HepG2 (cell line): ENCODE measurements at regions not wholly inside any gene's neighbourhood (a gene's known extent, or its start where the extent isn't known, plus 50 kb on each side); places are given as distances from the start of the nearest gene placed in this dataset.
A peak's percentile ranks its signal among the peaks of the same experiment; 100 is the strongest.

Experiments used
- ASH2L ChIP-seq: fragments of 300-600, 200-600 bp; sonication (generic); IDR thresholded peaks from 2 replicates; pipeline ENCODE4 v1.7.0; 2017; ENCODE audit warnings: low read depth, mild to moderate bottlenecking, moderate library complexity, mixed read lengths, low read length; ENCODE audit not compliant: insufficient read length
- CBX2 ChIP-seq, 2 experiments: fragments of 200-600 bp in 1 of 2; sonication (generic); formaldehyde crosslinking in 1 of 2; IDR thresholded peaks; 2 replicates each; pipeline versions ENCODE4 v1.7.0 to v1.8.1; 2018 to 2022; ENCODE audit warnings: low read depth in 2 of 2, low read length in 1 of 2, mild to moderate bottlenecking in 1 of 2, missing genetic modification reagents in 1 of 2
- CREB1 ChIP-seq, 2 experiments: fragments of 450-650 bp in 1 of 2; IDR thresholded peaks; 2 replicates each; pipeline ENCODE4 v1.6.1; 2016 to 2017; ENCODE audit warnings: control low read depth in 1 of 2, mild to moderate bottlenecking in 1 of 2, missing compliant biosample characterization in 1 of 2, missing genetic modification characterization in 1 of 2
- ESRRA ChIP-seq: sonication (generic); formaldehyde crosslinking; IDR thresholded peaks from 2 replicates; pipeline ENCODE4 v1.5.1; 2020; ENCODE audit warnings: mild to moderate bottlenecking, low read depth, missing genetic modification reagents
- MED1 ChIP-seq: sonication (generic); formaldehyde crosslinking; IDR thresholded peaks from 2 replicates; pipeline ENCODE4 v1.4.0; 2020; ENCODE audit warnings: missing genetic modification reagents
- MEIS1 ChIP-seq: sonication (generic); formaldehyde crosslinking; IDR thresholded peaks from 2 replicates; pipeline ENCODE4 v1.9.0; 2021; ENCODE audit warnings: mild to moderate bottlenecking, missing genetic modification reagents, moderate library complexity, borderline replicate concordance
- SMAD9 ChIP-seq: sonication (generic); formaldehyde crosslinking; IDR thresholded peaks from 2 replicates; pipeline ENCODE4 v1.5.1; 2020; ENCODE audit warnings: mild to moderate bottlenecking, missing genetic modification reagents
- SMARCE1 ChIP-seq: fragments of 450-650 bp; IDR thresholded peaks from 2 replicates; pipeline ENCODE4 v1.6.1; 2017; ENCODE audit warnings: borderline replicate concordance
- ZNF44 ChIP-seq: sonication (generic); formaldehyde crosslinking; IDR thresholded peaks from 2 replicates; pipeline ENCODE4 v1.5.1; 2020; ENCODE audit warnings: mild to moderate bottlenecking, missing genetic modification reagents
- ZNF547 ChIP-seq: sonication (generic); formaldehyde crosslinking; IDR thresholded peaks from 2 replicates; pipeline ENCODE4 v1.5.1; 2020; ENCODE audit warnings: mild to moderate bottlenecking, missing genetic modification reagents
- ZNF782 ChIP-seq: sonication (generic); formaldehyde crosslinking; IDR thresholded peaks from 2 replicates; pipeline ENCODE4 v1.4.0; 2020; ENCODE audit warnings: missing genetic modification reagents, mild to moderate bottlenecking, borderline replicate concordance
- TF ChIP-seq, protein P1 (sequence below): sonication (generic); formaldehyde crosslinking; IDR thresholded peaks from 2 replicates; pipeline ENCODE4 v1.5.1; 2020; ENCODE audit warnings: mild to moderate bottlenecking, missing genetic modification reagents, borderline replicate concordance
- TF ChIP-seq, protein P2 (sequence below): sonication (generic); formaldehyde crosslinking; IDR thresholded peaks from 2 replicates; pipeline ENCODE4 v1.4.0; 2020; ENCODE audit warnings: low read depth, missing genetic modification reagents
- TF ChIP-seq, protein P3 (sequence below): sonication (generic); formaldehyde crosslinking; IDR thresholded peaks from 2 replicates; pipeline ENCODE4 v1.8.1; 2022; ENCODE audit warnings: low read depth, mild to moderate bottlenecking, missing genetic modification reagents
- TF ChIP-seq, protein P4 (sequence below): sonication (generic); formaldehyde crosslinking; IDR thresholded peaks from 2 replicates; pipeline ENCODE4 v1.4.0; 2020; ENCODE audit warnings: mild to moderate bottlenecking, missing genetic modification reagents, borderline replicate concordance

DNA sequence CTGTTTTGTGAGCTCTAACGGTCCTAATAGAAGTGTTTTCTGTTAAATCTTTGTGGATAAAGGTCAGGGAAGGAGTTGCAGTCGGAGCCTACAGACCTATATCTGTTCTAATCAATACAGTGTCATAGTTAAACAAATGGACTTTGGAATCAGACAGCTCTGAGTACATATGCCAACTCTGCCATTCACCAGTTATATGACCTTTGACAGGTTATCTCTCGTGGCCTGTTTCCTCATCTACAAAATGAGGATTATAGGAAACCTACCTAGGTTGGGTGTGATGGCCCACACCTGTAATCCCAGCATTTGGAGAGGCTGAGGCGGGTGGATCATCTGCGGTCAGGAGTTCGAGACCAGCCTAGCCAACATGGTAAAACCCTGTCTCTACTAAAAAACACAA, 89.7 kb downstream of the MID1IP1 start (continued):
- TF ChIP-seq, protein P1, sequence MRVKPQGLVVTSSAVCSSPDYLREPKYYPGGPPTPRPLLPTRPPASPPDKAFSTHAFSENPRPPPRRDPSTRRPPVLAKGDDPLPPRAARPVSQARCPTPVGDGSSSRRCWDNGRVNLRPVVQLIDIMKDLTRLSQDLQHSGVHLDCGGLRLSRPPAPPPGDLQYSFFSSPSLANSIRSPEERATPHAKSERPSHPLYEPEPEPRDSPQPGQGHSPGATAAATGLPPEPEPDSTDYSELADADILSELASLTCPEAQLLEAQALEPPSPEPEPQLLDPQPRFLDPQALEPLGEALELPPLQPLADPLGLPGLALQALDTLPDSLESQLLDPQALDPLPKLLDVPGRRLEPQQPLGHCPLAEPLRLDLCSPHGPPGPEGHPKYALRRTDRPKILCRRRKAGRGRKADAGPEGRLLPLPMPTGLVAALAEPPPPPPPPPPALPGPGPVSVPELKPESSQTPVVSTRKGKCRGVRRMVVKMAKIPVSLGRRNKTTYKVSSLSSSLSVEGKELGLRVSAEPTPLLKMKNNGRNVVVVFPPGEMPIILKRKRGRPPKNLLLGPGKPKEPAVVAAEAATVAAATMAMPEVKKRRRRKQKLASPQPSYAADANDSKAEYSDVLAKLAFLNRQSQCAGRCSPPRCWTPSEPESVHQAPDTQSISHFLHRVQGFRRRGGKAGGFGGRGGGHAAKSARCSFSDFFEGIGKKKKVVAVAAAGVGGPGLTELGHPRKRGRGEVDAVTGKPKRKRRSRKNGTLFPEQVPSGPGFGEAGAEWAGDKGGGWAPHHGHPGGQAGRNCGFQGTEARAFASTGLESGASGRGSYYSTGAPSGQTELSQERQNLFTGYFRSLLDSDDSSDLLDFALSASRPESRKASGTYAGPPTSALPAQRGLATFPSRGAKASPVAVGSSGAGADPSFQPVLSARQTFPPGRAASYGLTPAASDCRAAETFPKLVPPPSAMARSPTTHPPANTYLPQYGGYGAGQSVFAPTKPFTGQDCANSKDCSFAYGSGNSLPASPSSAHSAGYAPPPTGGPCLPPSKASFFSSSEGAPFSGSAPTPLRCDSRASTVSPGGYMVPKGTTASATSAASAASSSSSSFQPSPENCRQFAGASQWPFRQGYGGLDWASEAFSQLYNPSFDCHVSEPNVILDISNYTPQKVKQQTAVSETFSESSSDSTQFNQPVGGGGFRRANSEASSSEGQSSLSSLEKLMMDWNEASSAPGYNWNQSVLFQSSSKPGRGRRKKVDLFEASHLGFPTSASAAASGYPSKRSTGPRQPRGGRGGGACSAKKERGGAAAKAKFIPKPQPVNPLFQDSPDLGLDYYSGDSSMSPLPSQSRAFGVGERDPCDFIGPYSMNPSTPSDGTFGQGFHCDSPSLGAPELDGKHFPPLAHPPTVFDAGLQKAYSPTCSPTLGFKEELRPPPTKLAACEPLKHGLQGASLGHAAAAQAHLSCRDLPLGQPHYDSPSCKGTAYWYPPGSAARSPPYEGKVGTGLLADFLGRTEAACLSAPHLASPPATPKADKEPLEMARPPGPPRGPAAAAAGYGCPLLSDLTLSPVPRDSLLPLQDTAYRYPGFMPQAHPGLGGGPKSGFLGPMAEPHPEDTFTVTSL (CRISPR knock-in tag) = peak; percentile 85
- TF ChIP-seq MEIS1 (CRISPR knock-in tag) = no peak
- no peak for TF ChIP-seq ZNF547
- TF ChIP-seq CBX2 (IDR thresholded peaks at IDR 0.05; ENCODE audit: low read depth, low read length) = no peak
- no peak for TF ChIP-seq CBX2 (CRISPR knock-in tag; IDR thresholded peaks at IDR 0.05; ENCODE audit: low read depth)
- peak; percentile 55; the same call in 1 of the 2 replicates for TF ChIP-seq MED1
- TF ChIP-seq SMARCE1 = no peak
- TF ChIP-seq SMAD9 (CRISPR knock-in tag) = no peak
- TF ChIP-seq, protein P2, sequence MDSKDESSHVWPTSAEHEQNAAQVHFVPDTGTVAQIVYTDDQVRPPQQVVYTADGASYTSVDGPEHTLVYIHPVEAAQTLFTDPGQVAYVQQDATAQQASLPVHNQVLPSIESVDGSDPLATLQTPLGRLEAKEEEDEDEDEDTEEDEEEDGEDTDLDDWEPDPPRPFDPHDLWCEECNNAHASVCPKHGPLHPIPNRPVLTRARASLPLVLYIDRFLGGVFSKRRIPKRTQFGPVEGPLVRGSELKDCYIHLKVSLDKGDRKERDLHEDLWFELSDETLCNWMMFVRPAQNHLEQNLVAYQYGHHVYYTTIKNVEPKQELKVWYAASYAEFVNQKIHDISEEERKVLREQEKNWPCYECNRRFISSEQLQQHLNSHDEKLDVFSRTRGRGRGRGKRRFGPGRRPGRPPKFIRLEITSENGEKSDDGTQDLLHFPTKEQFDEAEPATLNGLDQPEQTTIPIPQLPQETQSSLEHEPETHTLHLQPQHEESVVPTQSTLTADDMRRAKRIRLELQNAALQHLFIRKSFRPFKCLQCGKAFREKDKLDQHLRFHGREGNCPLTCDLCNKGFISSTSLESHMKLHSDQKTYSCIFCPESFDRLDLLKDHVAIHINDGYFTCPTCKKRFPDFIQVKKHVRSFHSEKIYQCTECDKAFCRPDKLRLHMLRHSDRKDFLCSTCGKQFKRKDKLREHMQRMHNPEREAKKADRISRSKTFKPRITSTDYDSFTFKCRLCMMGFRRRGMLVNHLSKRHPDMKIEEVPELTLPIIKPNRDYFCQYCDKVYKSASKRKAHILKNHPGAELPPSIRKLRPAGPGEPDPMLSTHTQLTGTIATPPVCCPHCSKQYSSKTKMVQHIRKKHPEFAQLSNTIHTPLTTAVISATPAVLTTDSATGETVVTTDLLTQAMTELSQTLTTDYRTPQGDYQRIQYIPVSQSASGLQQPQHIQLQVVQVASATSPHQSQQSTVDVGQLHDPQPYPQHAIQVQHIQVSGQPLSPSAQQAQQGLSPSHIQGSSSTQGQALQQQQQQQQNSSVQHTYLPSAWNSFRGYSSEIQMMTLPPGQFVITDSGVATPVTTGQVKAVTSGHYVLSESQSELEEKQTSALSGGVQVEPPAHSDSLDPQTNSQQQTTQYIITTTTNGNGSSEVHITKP (CRISPR knock-in tag) = no peak
- TF ChIP-seq CREB1 (IDR thresholded peaks at IDR 0.05) = no peak
- TF ChIP-seq CREB1 (CRISPR knock-in tag; IDR thresholded peaks at IDR 0.05) = no peak
- TF ChIP-seq ZNF782 (CRISPR knock-in tag) = no peak
- TF ChIP-seq ESRRA = peak; percentile 58; the same call in 1 of the 2 replicates
- TF ChIP-seq, protein P3, sequence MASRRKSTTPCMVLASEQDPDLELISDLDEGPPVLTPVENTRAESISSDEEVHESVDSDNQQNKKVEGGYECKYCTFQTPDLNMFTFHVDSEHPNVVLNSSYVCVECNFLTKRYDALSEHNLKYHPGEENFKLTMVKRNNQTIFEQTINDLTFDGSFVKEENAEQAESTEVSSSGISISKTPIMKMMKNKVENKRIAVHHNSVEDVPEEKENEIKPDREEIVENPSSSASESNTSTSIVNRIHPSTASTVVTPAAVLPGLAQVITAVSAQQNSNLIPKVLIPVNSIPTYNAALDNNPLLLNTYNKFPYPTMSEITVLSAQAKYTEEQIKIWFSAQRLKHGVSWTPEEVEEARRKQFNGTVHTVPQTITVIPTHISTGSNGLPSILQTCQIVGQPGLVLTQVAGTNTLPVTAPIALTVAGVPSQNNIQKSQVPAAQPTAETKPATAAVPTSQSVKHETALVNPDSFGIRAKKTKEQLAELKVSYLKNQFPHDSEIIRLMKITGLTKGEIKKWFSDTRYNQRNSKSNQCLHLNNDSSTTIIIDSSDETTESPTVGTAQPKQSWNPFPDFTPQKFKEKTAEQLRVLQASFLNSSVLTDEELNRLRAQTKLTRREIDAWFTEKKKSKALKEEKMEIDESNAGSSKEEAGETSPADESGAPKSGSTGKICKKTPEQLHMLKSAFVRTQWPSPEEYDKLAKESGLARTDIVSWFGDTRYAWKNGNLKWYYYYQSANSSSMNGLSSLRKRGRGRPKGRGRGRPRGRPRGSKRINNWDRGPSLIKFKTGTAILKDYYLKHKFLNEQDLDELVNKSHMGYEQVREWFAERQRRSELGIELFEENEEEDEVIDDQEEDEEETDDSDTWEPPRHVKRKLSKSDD = no peak
- TF ChIP-seq, protein P4, sequence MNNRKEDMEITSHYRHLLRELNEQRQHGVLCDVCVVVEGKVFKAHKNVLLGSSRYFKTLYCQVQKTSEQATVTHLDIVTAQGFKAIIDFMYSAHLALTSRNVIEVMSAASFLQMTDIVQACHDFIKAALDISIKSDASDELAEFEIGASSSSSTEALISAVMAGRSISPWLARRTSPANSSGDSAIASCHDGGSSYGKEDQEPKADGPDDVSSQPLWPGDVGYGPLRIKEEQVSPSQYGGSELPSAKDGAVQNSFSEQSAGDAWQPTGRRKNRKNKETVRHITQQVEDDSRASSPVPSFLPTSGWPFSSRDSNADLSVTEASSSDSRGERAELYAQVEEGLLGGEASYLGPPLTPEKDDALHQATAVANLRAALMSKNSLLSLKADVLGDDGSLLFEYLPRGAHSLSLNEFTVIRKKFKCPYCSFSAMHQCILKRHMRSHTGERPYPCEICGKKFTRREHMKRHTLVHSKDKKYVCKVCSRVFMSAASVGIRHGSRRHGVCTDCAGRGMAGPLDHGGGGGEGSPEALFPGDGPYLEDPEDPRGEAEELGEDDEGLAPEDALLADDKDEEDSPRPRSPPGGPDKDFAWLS (CRISPR knock-in tag) = no peak
- peak; percentile 39 for TF ChIP-seq ASH2L
- no peak for TF ChIP-seq ZNF44
